Pulmonary artery endothelial cell (primary cell): ENCODE measurements at regions not wholly inside any gene's neighbourhood (a gene's known extent, or its start where the extent isn't known, plus 50 kb on each side); places are given as distances from the start of the nearest gene placed in this dataset.
A peak's percentile ranks its signal among the peaks of the same experiment; 100 is the strongest.
"Not testable (repeated sequence)": the region's sequence is repeated elsewhere in the genome, so short reads cannot be mapped to it uniquely, and the experiment has no call there.

ENCODE experiments used
- DNase-seq: peaks from one replicate; pipeline ENCODE4 v3.0.0-alpha.2; 2011; ENCODE audit warnings: low read depth, low spot score

GRCh38 chr10:52961323-52961722 is 188.7 kb upstream of the MBL2 start:
- no peak for DNase-seq

- no peak for DNase-seq
Observed at GRCh38 chr10:52959810-52960209, 187.2 kb upstream of the MBL2 start.

GRCh38 chr10:52956861-52957260 is 184.3 kb upstream of the MBL2 start:
- DNase-seq, result no peak

GRCh38 chr10:52956461-52956860 is 183.9 kb upstream of the MBL2 start:
- DNase-seq, result no peak

GRCh38 chr10:52955337-52955736 is 182.8 kb upstream of the MBL2 start:
- DNase-seq, result no peak

GRCh38 chr10:52954407-52954806 is 181.8 kb upstream of the MBL2 start:
- DNase-seq, result no peak

- no peak for DNase-seq
Observed at GRCh38 chr10:52952391-52953055, 179.9 kb upstream of the MBL2 start.

GRCh38 chr10:52951824-52952223 is 179.2 kb upstream of the MBL2 start:
- DNase-seq, result peak; percentile 10

GRCh38 chr10:52950578-52950977 is 178.0 kb upstream of the MBL2 start:
- no peak for DNase-seq

- no peak for DNase-seq
Observed at GRCh38 chr10:52949899-52950298, 177.3 kb upstream of the MBL2 start.

- DNase-seq, result no peak
Observed at GRCh38 chr10:52946486-52946885, 173.9 kb upstream of the MBL2 start.

- DNase-seq, result not testable (repeated sequence)
Observed at GRCh38 chr10:52945521-52945920, 172.9 kb upstream of the MBL2 start.

- no peak for DNase-seq
Observed at GRCh38 chr10:52940921-52941320, 168.3 kb upstream of the MBL2 start.

- DNase-seq, result no peak
Observed at GRCh38 chr10:52939894-52940293, 167.3 kb upstream of the MBL2 start.

- DNase-seq, result no peak
Observed at GRCh38 chr10:52933748-52934147, 161.2 kb upstream of the MBL2 start.

GRCh38 chr10:52927678-52928077 is 155.1 kb upstream of the MBL2 start:
- DNase-seq, result no peak

- DNase-seq, result no peak
Observed at GRCh38 chr10:52923520-52923919, 150.9 kb upstream of the MBL2 start.

GRCh38 chr10:52918714-52919305 is 146.2 kb upstream of the MBL2 start:
- no peak for DNase-seq

- no peak for DNase-seq
Observed at GRCh38 chr10:52915391-52915790, 142.8 kb upstream of the MBL2 start.

GRCh38 chr10:52911163-52911562 is 138.6 kb upstream of the MBL2 start:
- no peak for DNase-seq

- DNase-seq, result no peak
Observed at GRCh38 chr10:52908478-52908877, 135.9 kb upstream of the MBL2 start.

- DNase-seq, result no peak
Observed at GRCh38 chr10:52906046-52906445, 133.5 kb upstream of the MBL2 start.

GRCh38 chr10:52903397-52903938 is 130.9 kb upstream of the MBL2 start:
- no peak for DNase-seq
